Pancreas (tissue), 10 donors: ENCODE measurements at regions not wholly inside any gene's neighbourhood (a gene's known extent, or its start where the extent isn't known, plus 50 kb on each side); places are given as distances from the start of the nearest gene placed in this dataset.

Experiments
- ATAC-seq, 4 donors: fragments of 200-7000 bp; cut with Tn5 transposase; one replicate each; pipeline versions ENCODE4 v1.8.0 to v1.9.1; 2020; ENCODE audit warnings: mild to moderate bottlenecking in 4 of 4, moderate library complexity in 4 of 4
- DNase-seq, 6 donors: peaks; one replicate each; pipeline ENCODE4 v3.0.0-alpha.2; 2020
- FAIRE-seq: peaks from 2 replicates; lab custom pipeline; 2012; peaks lifted over from hg19 to GRCh38; lab: Jason Lieb, UNC
- H3K27ac ChIP-seq, 4 donors: fragments of 200-600 bp; sonication (generic); 1 replicate in 3 of 4; 2 replicates in 1 of 4; pipeline versions ENCODE4 v1.5.0 to v1.8.0; 2020
- H3K27me3 ChIP-seq, 4 donors: fragments of 200-600 bp; one replicate each; pipeline ENCODE4 v1.8.0; 2021
- H3K36me3 ChIP-seq, 3 donors: fragments of 200-600 bp; sonication (generic) in 1 of 3; one replicate each; pipeline versions ENCODE4 v1.5.0 to v1.8.0; 2020 to 2021
- H3K4me1 ChIP-seq, 3 donors: fragments of 200-600 bp; one replicate each; pipeline ENCODE4 v1.8.0; 2021
- H3K4me3 ChIP-seq, 4 donors: fragments of 200-600 bp; sonication (generic) in 2 of 4; one replicate each; pipeline versions ENCODE4 v1.5.0 to v1.8.0; 2020 to 2021
- H3K9me3 ChIP-seq, 4 donors: fragments of 200-600 bp; one replicate each; pipeline ENCODE4 v1.8.0; 2021
- WGBS, 2 donors: extraction: QIAGEN DNeasy Blood & Tissue Kit; methylation state at CpG; one replicate each; pipeline ENCODE4 v1.1.7; 2013; 5-methylcytosine and 5-hydroxymethylcytosine counted together
- intact Hi-C, 3 donors: fragments of 100-400 bp; cut with DNase I; formaldehyde crosslinking; loops; one replicate each; pipeline versions ENCODE4 v1.11.1 to v1.14.2; 2022
- TF ChIP-seq, protein P1 (sequence below), 4 donors: fragments of 200-600 bp; sonication (generic) in 3 of 4; IDR thresholded peaks; one replicate each; pipeline versions ENCODE4 v1.5.0 to v1.8.0; 2021; ENCODE audit warnings: antibody characterized with exemption in 4 of 4
- donor health status: healthy with polysubstance abuse.
- donor health status: DM: no; HTN: no; CAD: no; lungs with moderate emphysema.
- donor health status: DM: no; HTN: no; CAD: no.
- donor health status: control.
- donor health status: control.
- donor health status: Bipolar disorder and iron deficiency.
- donor health status: DM: yes; HTN: yes; CAD: no.
- donor health status: DM: no; HTN: no; CAD: no.
- donor health status: DM: no; HTN: no; CAD: no.
- donor health status: DM: yes; HTN: yes; CAD: no.

DNA sequence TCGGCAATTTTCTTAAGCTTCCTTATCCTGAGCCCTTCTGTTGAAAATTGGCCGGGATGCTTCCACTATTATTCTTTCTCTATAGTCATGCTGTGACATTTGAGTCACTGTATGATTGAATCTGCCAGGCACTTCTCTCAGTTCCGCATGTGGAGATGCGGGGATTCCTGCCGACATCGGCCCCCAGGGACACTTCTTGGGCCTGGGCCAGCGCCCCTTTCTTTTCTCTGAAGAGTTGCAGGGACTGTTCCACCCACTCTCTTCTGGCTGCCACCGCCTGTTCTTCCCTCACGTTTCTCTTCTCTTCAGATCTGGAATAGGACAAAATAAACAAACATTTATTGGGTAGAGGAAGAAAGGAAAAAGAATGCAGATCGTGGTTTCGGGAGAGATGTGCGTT, 310.1 kb downstream of the ETNK1 start:
- TF ChIP-seq, protein P1, sequence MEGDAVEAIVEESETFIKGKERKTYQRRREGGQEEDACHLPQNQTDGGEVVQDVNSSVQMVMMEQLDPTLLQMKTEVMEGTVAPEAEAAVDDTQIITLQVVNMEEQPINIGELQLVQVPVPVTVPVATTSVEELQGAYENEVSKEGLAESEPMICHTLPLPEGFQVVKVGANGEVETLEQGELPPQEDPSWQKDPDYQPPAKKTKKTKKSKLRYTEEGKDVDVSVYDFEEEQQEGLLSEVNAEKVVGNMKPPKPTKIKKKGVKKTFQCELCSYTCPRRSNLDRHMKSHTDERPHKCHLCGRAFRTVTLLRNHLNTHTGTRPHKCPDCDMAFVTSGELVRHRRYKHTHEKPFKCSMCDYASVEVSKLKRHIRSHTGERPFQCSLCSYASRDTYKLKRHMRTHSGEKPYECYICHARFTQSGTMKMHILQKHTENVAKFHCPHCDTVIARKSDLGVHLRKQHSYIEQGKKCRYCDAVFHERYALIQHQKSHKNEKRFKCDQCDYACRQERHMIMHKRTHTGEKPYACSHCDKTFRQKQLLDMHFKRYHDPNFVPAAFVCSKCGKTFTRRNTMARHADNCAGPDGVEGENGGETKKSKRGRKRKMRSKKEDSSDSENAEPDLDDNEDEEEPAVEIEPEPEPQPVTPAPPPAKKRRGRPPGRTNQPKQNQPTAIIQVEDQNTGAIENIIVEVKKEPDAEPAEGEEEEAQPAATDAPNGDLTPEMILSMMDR (IDR thresholded peaks at IDR 0.05) = no peak
- H3K36me3 ChIP-seq = no peaks in the 10 kb centered on the region
- WGBS, 2 donors = 75 to 77% methylated on average over 12 of the region's 12 CpGs
- no peaks in the 10 kb centered on the region for H3K9me3 ChIP-seq
- H3K27me3 ChIP-seq = no peaks in the 10 kb centered on the region
- ATAC-seq = no peak
- FAIRE-seq = no peak
- DNase-seq = no peak
- no peak overlapping the region for H3K4me3 ChIP-seq
- intact Hi-C loops = no loop called here
- no peak overlapping the region for H3K27ac ChIP-seq
- H3K4me1 ChIP-seq = no peaks in the 10 kb centered on the region

- H3K27ac ChIP-seq = no peak overlapping the region
- DNase-seq (no peak), ATAC-seq (no peak), FAIRE-seq (no peak)
- no peak overlapping the region for H3K4me3 ChIP-seq
- WGBS, 2 donors = 63 to 76% methylated on average over 7 of the region's 7 CpGs
- H3K4me1 ChIP-seq = no peaks in the 10 kb centered on the region
- intact Hi-C loops = no loop called here
- no peaks in the 10 kb centered on the region for H3K27me3 ChIP-seq
- no peaks in the 10 kb centered on the region for H3K36me3 ChIP-seq
- TF ChIP-seq, protein P1 (IDR thresholded peaks at IDR 0.05) = no peak
- no peaks in the 10 kb centered on the region for H3K9me3 ChIP-seq
These were observed 310.5 kb downstream of the ETNK1 start for GRCh38 chr12:22935501-22935900.

- Histone ChIP-seq H3K27ac (no peak overlapping the region), H3K36me3 (no peaks in the 10 kb centered on the region), H3K27me3 (no peaks in the 10 kb centered on the region), H3K4me3 (no peak overlapping the region), H3K4me1 (no peaks in the 10 kb centered on the region), H3K9me3 (no peaks in the 10 kb centered on the region)
- ATAC-seq (no peak), FAIRE-seq (no peak), DNase-seq (no peak)
- intact Hi-C loops = no loop called here
- 95 to 96% methylated on average over 2 of the region's 2 CpGs for WGBS, 2 donors
- TF ChIP-seq, protein P1 (IDR thresholded peaks at IDR 0.05) = no peak
These were observed 313.4 kb downstream of the ETNK1 start for GRCh38 chr12:22938323-22938722.

GRCh38 chr12:22951206-22951605, 326.2 kb downstream of the ETNK1 start:
- no peak for ATAC-seq
- no peaks in the 10 kb centered on the region for H3K4me1 ChIP-seq

DNA sequence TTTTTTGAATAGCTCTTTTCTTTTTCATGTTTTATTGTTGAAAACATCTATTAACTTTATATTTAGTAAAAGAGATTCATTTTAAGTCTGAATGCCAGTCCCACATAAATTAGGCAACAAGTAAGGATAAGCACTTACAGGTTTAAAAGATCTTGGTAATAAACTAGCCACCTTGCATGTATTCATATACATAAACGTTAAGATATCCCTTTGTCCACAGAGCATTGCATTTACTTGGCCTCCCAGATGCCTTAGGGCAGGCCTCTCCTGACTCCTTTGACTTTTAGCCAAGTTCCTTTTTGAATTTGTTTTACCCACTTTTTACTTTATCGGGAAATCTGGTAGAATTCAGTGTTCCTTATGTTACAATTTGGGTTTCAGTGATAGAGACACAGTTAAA, 331.7 kb downstream of the ETNK1 start:
- DNase-seq = no peak
- Histone ChIP-seq H3K27ac (no peak overlapping the region), H3K9me3 (no peaks in the 10 kb centered on the region), H3K27me3 (no peaks in the 10 kb centered on the region), H3K36me3 (no peaks in the 10 kb centered on the region), H3K4me3 (no peak overlapping the region), H3K4me1 (no peaks in the 10 kb centered on the region)
- TF ChIP-seq, protein P1 (IDR thresholded peaks at IDR 0.05) = no peak
- FAIRE-seq = no peak
- no peak for ATAC-seq
- intact Hi-C loops = no loop called here
- 49 to 55% methylated on average over 2 of the region's 2 CpGs for WGBS, 2 donors

More at GRCh38 chr12:22951206-22951605, 326.2 kb downstream of the ETNK1 start:
- TF ChIP-seq, protein P1 (IDR thresholded peaks at IDR 0.05) = no peak
- Histone ChIP-seq H3K36me3 (no peaks in the 10 kb centered on the region), H3K9me3 (no peaks in the 10 kb centered on the region), H3K27me3 (no peaks in the 10 kb centered on the region), H3K4me3 (no peak overlapping the region), H3K27ac (no peak overlapping the region)
- FAIRE-seq (no peak), DNase-seq (no peak)
- WGBS, 2 donors = 65 to 80% methylated on average over 5 of the region's 5 CpGs
- intact Hi-C loops = no loop called here
